NT2/D1 (cell line): ENCODE measurements at regions not wholly inside any gene's neighbourhood (a gene's known extent, or its start where the extent isn't known, plus 50 kb on each side); places are given as distances from the start of the nearest gene placed in this dataset.

Experiments
- SUZ12 ChIP-seq: IDR thresholded peaks from 2 replicates; pipeline ENCODE4 v1.6.1; 2011; ENCODE audit not compliant: insufficient read length, insufficient read depth; ENCODE audit errors: extremely low read depth
- YY1 ChIP-seq: IDR thresholded peaks from 2 replicates; pipeline ENCODE4 v1.6.1; 2011; ENCODE audit not compliant: insufficient read length, insufficient read depth
- ZNF274 ChIP-seq: IDR thresholded peaks from 2 replicates; pipeline ENCODE4 v1.6.1; 2011; ENCODE audit warnings: mild to moderate bottlenecking, low read depth, low read length

GRCh38 chr20:58583176-58583575 is 67.9 kb upstream of the STX16 start:
- TF ChIP-seq YY1 (no peak), SUZ12 (no peak), ZNF274 (no peak)
